ENCODE measurements at regions not wholly inside any gene's neighbourhood (a gene's known extent, or its start where the extent isn't known, plus 50 kb on each side); places are given as distances from the start of the nearest gene placed in this dataset.

- Histone ChIP-seq H3K4me3 (ENCODE audit: insufficient read depth, low read length, poor library complexity, severe bottlenecking) (no peak overlapping the region), H3K9me3 (ENCODE audit: insufficient read depth, low read length) (no peaks in the 10 kb centered on the region), H3K36me3 (ENCODE audit: low read length) (no peaks in the 10 kb centered on the region), H4K20me1 (ENCODE audit: low read depth, low read length) (no peaks in the 10 kb centered on the region), H3K79me2 (ENCODE audit: insufficient read depth, low read length) (no peaks in the 10 kb centered on the region), H3F3A (ENCODE audit: insufficient read depth) (no peaks in the 10 kb centered on the region), H3K9ac (ENCODE audit: low read length) (no peak overlapping the region), H3K4me2 (ENCODE audit: low read depth, low read length, poor library complexity, severe bottlenecking) (no peak overlapping the region), H3K27ac (ENCODE audit: low read depth, low read length) (no peak overlapping the region), H3K9me2 (replicated peaks; ENCODE audit: insufficient read depth, low read length) (no peaks in the 10 kb centered on the region), H3K27me3 (ENCODE audit: low read length) (no peaks in the 10 kb centered on the region), H2AFZ (ENCODE audit: low read depth, low read length, severe bottlenecking) (no peak overlapping the region)
- TF ChIP-seq, protein P1, sequence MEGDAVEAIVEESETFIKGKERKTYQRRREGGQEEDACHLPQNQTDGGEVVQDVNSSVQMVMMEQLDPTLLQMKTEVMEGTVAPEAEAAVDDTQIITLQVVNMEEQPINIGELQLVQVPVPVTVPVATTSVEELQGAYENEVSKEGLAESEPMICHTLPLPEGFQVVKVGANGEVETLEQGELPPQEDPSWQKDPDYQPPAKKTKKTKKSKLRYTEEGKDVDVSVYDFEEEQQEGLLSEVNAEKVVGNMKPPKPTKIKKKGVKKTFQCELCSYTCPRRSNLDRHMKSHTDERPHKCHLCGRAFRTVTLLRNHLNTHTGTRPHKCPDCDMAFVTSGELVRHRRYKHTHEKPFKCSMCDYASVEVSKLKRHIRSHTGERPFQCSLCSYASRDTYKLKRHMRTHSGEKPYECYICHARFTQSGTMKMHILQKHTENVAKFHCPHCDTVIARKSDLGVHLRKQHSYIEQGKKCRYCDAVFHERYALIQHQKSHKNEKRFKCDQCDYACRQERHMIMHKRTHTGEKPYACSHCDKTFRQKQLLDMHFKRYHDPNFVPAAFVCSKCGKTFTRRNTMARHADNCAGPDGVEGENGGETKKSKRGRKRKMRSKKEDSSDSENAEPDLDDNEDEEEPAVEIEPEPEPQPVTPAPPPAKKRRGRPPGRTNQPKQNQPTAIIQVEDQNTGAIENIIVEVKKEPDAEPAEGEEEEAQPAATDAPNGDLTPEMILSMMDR (IDR thresholded peaks at IDR 0.05; ENCODE audit: insufficient read depth, low read length, poor library complexity, severe bottlenecking), result no peak
- TF ChIP-seq EZH2phosphoT487 (conservative IDR thresholded peaks at IDR 0.05; ENCODE audit: low read length), result no peak
Measured at GRCh38 chr17:69967910-69968411, 107.1 kb upstream of the KCNJ16 start.

GRCh38 chr17:69969897-69970296, 105.1 kb upstream of the KCNJ16 start:
- Histone ChIP-seq H3K27me3 (ENCODE audit: low read length) (no peaks in the 10 kb centered on the region), H3K27ac (ENCODE audit: low read depth, low read length) (no peak overlapping the region), H3K9ac (ENCODE audit: low read length) (no peak overlapping the region), H3K4me3 (ENCODE audit: insufficient read depth, low read length, poor library complexity, severe bottlenecking) (no peak overlapping the region), H3K36me3 (ENCODE audit: low read length) (no peaks in the 10 kb centered on the region), H3K9me2 (replicated peaks; ENCODE audit: insufficient read depth, low read length) (no peaks in the 10 kb centered on the region), H2AFZ (ENCODE audit: low read depth, low read length, severe bottlenecking) (no peak overlapping the region), H3K9me3 (ENCODE audit: insufficient read depth, low read length) (no peaks in the 10 kb centered on the region), H4K20me1 (ENCODE audit: low read depth, low read length) (no peaks in the 10 kb centered on the region), H3K79me2 (ENCODE audit: insufficient read depth, low read length) (no peaks in the 10 kb centered on the region), H3F3A (ENCODE audit: insufficient read depth) (no peaks in the 10 kb centered on the region), H3K4me2 (ENCODE audit: low read depth, low read length, poor library complexity, severe bottlenecking) (no peak overlapping the region)
- TF ChIP-seq, protein P1 (IDR thresholded peaks at IDR 0.05; ENCODE audit: insufficient read depth, low read length, poor library complexity, severe bottlenecking), result no peak
- TF ChIP-seq EZH2phosphoT487 (conservative IDR thresholded peaks at IDR 0.05; ENCODE audit: low read length), result no peak

DNA sequence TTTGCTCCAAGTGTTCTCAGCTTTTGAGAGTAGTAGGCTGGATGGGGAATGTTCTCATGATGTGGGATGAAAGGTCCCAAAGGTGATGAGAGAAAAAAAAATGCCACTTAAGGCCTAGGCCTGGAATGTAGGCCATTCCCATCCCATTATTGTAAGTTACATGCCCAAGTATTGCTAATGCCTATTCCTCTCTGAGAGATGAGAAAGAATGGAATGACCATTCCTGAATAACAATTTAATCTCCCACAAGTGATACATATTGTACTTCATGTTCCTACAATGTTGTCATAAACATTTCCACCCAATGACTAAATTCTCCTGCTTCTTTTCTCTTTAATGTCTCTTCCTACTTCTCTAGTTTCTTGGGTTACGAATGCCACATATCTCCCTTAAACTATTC, 102.8 kb upstream of the KCNJ16 start:
- Histone ChIP-seq H2AFZ (ENCODE audit: low read depth, low read length, severe bottlenecking) (no peak overlapping the region), H3K4me2 (ENCODE audit: low read depth, low read length, poor library complexity, severe bottlenecking) (no peak overlapping the region), H3K9ac (ENCODE audit: low read length) (no peak overlapping the region), H3K27me3 (ENCODE audit: low read length) (no peaks in the 10 kb centered on the region), H4K20me1 (ENCODE audit: low read depth, low read length) (no peaks in the 10 kb centered on the region), H3K4me3 (ENCODE audit: insufficient read depth, low read length, poor library complexity, severe bottlenecking) (no peak overlapping the region), H3F3A (ENCODE audit: insufficient read depth) (no peaks in the 10 kb centered on the region), H3K36me3 (ENCODE audit: low read length) (no peaks in the 10 kb centered on the region), H3K79me2 (ENCODE audit: insufficient read depth, low read length) (no peaks in the 10 kb centered on the region), H3K27ac (ENCODE audit: low read depth, low read length) (no peak overlapping the region), H3K9me3 (ENCODE audit: insufficient read depth, low read length) (no peaks in the 10 kb centered on the region), H3K9me2 (replicated peaks; ENCODE audit: insufficient read depth, low read length) (no peaks in the 10 kb centered on the region)
- no peak for TF ChIP-seq EZH2phosphoT487 (conservative IDR thresholded peaks at IDR 0.05; ENCODE audit: low read length)
- TF ChIP-seq, protein P1 (IDR thresholded peaks at IDR 0.05; ENCODE audit: insufficient read depth, low read length, poor library complexity, severe bottlenecking), result no peak

Measured in SU-DHL-6 (cell line).